Mucosa of gallbladder (tissue), 1 donor: ENCODE measurements at regions not wholly inside any gene's neighbourhood (a gene's known extent, or its start where the extent isn't known, plus 50 kb on each side); places are given as distances from the start of the nearest gene placed in this dataset.
A peak's percentile ranks its signal among the peaks of the same experiment; 100 is the strongest.
"Not testable (repeated sequence)": the region's sequence is repeated elsewhere in the genome, so short reads cannot be mapped to it uniquely, and the experiment has no call there.

Source experiments
- DNase-seq: peaks from one replicate; pipeline ENCODE4 v3.0.0-alpha.2; 2020; ENCODE audit warnings: low spot score
- donor health status: DM: no; HTN: no; CAD: no.

DNA sequence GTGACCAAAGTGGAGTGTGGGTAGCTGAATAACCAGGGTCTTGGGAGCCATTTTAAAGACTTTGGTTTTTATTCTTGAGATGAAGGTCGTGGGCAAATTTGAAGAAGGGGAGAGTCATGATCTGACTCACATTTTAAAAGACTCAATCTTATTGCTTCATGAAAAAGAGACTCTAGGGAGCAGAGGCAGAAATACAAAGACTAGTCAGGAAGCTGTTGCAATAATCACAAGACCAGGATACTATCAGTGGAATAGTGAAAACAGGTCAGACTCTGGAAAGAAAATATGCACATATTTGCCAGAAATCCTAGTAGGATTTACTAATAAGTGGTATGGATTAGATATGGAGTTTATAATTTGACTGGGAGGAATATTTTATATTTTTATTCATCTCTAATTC is 448.4 kb downstream of the RAPGEF2 start:
- no peak for DNase-seq

DNA sequence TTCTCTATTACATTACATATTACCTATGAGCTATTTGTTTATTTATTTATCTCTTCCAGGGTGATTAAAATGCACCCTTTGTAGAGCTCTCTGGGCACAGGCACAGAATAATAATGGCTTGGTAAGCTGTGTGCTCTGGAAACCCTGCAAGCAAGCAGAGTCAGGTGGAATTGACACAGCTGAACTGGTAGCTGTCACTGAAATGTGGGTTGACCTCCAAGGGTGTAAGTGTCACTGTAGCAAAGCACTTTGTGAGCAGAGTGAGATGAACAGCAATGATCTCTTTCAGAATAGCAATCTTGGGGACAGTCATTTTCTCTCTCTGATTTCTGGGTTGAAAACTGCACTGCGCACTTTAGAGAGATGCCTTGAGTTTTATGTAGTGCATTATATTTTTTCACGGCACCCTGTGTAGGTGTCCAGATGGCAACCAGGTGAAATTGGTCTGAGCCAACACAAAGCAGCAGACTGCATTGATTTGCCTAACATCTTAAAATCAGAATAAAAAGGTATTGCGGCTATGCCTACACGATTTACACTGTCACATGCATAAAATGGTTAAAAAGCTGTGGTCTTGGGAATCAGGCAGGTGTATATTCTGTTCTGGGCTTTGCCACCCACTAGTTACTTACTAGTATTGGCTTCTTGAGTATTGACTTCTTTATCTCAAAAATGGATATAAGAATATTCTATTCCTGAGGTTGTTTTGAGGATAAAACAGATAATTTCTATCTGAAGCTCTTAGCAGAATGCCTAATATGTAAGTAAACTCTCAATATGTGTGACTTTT is 450.3 kb downstream of the RAPGEF2 start:
- no peak for DNase-seq

DNA sequence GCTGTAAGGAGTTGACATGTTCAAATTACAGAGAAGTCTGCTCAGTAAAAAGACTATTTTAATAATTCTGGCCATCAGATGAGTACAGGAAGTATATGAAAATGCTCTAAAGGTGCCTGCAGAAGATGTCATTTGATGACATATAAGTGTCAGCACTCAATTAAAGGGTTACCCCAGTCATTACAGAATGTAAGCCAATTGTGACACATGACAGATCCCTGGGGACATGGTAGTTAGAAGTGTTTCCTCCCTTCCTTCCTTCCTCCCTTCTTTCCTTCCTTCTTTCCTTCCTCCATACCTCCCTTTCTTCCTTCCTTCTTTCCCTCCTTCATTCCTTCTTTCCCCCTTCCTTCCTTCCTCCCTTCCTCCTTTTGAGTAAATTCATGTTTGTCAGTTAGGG is 453.0 kb downstream of the RAPGEF2 start:
- no peak for DNase-seq

DNA sequence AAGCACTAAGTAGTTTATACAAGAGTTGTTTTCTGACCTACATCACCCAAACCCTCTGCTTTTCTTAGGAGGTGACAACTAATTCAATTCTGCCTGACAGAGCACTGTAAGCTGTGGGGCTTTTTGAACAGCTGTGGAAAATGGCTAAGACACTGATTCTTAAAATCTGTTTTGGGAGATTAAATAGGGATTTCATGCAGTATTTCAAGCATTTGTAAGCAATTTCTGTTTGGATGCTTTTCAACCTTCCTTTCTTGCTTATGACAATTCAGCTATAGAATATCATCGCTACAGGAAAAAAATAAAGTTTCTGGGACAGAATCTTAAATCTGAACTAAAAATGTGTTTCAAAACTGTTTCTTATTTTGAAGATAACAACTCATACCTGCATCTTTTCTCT is 459.5 kb downstream of the RAPGEF2 start:
- DNase-seq = no peak

DNA sequence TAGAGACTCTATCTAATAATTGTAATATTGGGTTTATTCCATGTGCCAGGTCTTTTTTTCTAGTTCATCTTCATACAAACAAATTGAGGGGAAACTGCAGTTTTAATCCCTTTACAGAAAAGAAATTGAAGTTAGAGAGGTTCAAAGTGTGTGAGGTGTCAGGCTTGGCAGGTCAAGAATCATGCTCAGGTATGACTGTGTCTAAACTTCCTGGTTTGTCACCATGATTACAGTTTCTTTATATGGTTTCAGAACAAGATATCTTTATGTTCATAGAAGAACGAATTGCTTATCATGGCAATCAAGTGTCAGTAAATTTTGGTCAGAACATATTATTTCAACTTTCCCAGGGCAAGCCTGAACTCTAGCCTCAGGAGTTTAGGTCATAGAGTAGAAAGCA is 460.4 kb downstream of the RAPGEF2 start:
- DNase-seq = no peak

DNA sequence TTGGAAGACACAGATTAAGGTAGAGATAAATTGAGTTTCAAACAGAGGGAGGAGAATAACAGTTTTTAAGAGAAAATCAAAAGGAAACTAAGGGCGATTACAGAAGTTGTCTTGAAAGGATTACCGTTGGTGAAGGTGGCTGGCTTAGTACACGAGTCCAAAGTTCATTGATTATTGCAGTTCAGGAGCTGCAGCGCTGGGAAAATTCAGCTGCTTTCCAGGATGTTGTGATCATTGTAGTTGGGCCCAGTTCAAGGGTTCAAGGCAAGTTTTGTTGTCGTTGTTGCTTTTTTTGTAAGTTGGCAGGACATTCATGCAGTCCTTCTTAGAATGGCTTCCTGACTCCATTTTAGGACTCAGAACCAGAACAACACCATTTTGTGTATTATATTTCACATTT is 461.7 kb downstream of the RAPGEF2 start:
- peak; percentile 45 for DNase-seq

DNA sequence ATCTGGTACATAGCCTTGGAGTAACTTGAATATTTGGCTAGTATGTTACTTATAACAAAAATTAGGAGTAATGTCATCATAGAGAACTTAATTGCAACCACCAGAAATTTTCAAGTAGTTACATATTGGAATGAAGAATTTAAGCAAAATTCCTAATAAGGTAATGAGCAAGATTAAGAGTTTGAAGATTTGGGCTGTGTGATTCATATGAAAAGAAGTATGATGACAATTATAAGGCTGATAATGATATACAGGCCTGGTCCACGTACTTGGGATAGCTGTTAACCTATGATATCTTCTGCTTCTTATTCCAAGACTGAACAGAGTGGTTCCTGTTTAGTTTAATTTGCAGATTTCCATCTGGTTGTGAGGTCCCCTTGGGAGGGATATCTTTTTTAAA is 463.9 kb downstream of the RAPGEF2 start:
- no peak for DNase-seq

DNA sequence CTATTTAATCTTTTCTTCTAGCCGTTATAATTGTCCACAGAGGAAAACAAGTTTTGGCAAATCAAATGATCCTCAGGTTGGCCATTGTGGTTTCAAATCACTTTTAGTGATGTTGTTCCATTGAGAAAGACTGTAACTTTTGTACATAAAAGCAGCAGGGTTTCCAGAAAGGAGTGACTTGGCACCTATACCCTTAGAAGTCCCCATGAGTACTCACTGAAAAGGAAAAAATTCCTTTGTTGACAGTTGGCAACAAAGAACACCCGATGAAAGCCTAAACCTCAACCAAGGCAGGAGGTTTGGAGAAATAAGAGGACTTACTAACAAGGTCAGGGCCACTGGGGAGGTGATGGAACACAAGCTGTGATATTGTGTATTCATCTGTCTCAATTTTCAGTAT is 474.4 kb downstream of the RAPGEF2 start:
- no peak for DNase-seq

DNA sequence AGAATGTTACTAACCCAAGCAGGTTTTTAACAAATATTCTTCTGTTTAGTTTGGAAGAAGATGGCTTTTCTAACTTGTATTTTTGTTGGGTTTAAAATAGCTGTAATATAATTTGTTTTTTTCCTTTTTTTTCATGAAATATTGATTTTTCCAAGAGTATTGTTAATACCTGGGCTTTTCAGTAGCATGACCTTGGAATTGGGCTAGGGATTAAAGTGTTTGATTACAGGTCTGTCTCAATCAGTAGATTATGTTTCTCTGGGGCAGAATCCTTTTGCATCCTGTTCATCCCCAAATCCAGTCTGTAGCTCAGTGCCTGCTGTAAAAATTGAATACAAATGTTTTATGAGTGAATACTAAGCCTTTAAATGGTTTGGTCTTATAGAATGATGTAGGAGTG is 479.8 kb downstream of the RAPGEF2 start:
- no peak for DNase-seq

DNA sequence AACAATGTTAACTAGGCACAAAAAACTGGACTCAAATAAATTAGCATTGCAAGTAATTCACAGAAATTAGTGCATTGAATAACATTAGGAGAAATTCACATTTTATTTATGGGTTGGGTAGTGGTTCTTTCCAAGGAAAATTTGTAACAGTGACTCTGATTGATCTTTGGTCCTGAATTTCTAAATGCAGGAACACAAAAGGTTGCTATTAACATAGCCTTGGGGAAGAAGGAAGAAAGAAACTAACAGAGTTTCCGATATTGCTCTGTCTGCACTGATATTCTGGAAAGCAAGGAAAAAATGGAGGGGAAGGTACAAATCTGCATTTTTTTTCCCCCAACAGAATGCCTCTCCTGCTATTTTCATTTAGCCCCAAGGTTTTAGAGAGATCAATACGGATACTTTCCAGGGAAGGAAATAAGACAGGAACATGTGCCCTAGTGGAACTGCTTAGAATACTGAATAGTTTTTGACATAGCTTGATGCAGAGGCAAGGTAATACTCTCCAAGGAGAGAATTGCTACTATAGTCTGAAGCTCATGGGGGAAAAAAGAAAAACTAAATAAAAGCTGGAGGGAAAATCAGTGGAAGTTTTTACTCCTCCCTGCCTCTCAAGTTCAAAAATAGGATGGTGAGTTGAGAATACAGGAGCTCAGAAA is 490.1 kb downstream of the RAPGEF2 start:
- DNase-seq = no peak

DNA sequence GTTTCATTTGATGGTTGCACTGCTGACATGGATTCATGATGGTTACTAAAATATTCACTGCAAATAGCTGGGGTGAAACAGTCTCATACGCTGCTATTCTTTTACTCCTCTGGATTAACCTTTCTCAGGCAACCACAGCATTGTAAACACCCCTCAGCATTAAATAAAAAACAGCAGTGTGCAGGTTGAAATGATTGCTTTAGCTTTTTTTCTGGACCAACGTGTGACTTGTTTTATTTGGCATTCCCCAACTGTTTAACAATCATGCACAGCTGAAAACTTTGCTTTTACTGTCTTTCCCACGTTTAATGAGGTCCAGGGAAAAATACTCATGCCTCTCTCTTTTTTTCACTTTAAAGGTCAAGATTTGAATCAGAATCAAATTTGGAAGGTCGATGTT is 490.8 kb downstream of the RAPGEF2 start:
- no peak for DNase-seq

DNA sequence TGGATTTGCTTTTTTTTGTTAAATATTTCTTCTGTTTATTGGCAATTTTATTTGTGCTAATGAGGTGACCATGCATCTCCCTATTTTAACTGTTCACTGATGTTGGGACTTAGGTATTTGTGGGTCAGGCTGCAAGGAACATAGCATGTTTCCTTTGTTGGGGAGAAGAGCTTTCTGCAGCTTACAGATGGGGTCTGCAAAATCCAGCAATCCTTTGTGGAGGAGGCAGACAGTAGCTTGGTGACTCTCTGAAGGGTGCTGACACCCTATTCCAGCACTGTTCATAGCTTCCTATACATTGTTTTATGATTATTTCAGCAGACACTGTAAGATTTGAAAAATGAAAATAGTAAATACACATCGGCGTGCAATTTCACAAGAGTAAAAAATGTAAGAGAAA is 491.7 kb downstream of the RAPGEF2 start:
- DNase-seq = no peak

DNA sequence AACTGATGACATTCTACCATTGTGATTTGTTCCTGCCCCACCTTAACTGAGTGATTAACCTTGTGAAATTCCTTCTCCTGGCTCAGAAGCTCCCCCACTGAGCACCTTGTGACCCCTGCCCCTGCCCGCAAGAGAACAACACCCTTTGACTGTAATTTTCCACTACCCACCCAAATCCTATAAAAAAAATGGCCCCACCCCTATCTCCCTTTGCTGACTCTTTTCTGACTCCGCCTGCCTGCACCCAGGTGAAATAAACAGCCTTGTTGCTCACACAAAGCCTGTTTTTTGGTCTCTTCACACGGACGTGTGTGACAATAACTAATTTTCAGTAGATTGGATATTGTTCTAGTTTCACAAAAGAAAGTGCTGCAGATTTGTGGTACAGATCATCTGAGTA is 492.2 kb downstream of the RAPGEF2 start:
- DNase-seq = not testable (repeated sequence)

DNA sequence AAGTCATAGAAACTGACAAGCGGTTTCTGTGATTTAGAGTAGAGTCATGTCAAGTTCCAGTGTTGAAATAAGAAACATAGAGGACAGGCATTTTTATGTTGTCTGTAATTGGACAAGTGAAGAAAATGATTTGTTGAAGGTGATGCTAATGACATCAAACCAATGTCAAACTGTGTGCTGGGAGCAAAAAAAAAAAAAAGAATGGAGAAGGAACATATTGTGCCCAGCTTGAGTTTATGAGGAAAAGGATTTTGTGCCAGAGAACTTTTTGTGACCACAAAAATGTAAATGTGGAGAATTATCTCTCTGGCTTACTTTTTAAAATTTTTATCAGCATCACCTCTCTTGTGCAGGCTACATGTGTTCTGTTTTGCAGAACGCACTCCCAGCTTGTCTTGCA is 495.7 kb downstream of the RAPGEF2 start:
- no peak for DNase-seq

DNA sequence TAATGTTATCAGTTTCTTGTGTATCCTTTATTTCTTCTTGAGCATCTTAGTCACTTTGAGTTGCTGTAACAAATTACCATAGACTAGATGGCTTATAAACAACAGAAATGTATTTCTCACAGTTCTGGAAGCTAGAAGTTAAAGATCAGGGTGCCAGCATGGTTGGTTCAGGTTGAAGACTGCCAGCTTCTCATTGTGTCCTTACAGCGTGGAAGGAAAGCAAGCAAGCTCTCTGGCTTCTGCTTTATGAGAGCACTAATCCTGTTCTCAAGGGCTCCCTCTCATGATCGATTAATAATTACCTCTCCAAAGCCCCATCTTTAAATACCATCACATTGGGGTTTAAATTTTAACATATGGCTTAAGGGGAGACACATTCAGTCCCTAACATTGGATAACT is 497.2 kb downstream of the RAPGEF2 start:
- DNase-seq = no peak

DNA sequence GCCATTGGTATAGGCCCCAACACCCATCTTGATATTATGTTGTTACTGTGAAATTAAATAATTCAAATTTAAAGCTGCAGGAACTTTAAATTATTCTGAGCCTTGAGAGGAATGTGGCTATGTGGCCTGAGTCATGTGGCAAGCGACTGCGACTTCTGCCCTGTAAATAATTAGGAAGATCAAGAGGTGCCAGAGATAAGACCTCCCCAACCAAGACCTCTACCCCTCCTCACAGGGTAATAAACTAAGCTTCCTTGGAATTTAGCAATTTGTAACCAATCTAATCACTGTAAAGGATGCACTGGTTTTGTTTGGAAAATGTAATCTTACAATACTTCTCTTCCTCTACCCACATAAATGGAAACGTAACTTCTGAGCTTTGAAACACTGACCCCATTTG is 501.9 kb downstream of the RAPGEF2 start:
- DNase-seq = no peak

DNA sequence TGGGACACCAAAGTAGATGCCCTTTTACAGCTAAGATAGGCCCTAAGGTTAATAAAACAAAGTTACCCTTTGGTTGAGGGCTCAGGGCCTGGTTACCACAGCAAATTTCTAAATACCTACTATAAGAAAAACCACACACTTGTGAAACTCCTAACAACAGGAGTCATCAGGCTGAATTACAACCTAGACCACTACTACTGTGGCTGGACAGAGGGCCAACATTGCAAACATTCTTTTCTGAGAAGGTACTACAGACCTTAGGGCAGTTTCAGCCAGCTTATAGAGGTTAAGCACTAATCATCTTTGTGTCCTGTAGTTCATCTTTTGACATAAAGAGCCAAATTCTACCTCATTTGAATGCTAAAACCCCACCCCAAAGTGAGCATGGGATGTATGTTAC is 504.0 kb downstream of the RAPGEF2 start:
- DNase-seq = no peak

DNA sequence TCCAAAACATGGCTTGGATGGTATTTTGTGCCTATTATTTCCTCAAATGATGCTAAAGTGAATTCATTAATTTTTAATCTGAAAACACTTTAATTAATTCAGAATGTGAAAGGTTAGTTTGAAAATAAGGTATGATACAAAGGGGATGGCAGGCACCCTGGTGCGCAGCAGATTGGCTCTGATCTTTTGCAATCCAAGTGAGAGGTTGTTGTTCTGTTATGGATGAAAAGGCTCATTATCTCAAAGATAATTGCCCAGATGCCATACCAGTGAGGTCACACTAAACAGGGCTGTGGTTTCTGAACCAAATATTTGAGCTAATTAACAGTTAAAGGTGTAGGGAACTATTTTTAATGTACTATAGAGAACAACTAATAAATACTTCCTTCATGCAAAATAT is 504.9 kb downstream of the RAPGEF2 start:
- DNase-seq = no peak

DNA sequence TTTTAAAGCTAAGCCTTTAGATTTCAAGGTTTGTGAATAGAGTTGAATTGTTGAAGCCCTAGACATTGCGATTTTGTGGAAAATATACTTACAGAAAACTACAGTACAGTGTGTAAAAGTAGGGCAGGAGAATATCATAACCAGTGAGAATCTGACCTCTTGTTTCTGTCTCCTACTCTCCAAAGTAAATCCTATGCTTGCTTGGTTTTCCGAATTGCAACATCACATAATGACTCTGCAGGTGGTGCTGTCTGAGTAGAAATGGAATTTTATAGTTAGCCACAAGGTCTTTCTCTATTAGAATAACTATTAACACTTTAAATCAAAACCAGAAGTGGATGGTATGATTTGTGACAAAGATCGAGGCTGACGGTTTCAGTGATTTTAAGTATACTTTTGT is 505.6 kb downstream of the RAPGEF2 start:
- DNase-seq = no peak

DNA sequence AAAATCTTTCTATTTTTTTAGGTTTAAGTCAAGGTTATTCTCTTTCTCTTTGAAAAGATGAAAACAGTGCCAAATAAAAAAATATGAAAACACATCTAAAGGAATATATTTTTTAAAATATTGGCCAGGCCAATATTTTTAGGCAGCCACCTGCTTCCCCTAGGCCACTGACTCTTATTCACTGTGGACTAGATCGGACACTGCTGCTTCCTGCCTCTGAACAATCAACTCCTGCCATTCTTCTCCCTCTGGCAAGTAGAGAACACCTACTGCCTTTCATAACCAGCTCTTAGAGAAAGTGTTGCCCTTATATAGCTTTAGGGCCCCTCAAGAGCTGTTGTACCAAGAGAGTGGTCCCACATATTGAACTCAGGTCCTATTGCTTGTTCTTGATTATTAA is 529.2 kb downstream of the RAPGEF2 start:
- DNase-seq = no peak

DNA sequence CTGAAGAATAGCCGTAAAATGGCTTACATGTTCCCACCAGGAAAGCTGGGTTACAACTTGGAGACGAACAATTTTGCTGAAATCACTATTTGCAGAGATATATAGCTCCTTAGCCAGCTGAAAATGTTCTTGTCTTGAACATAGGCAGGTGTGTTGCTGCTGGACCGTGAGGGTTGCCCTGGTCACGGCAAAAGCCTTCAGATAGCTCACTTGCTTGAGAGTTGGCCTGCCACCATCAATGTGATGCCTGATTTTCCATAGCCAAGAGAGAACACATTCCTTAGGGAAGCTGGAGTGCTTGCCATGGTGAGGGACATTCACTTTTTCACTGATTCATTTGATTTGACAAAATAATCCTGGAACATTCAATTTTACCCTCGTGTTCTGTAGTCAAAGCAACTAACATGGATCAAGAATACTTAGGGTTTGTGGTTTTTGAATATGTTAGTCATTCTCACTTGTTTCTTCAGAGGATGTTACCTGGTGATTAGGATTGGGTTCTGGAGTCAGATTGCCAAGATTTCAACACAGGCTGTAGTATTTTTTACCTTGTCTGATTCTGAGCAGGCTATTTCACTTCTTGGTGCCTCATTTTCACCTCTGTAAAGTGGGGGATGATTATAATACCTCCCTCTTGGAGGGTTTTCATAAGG is 536.9 kb downstream of the RAPGEF2 start:
- DNase-seq = no peak

DNA sequence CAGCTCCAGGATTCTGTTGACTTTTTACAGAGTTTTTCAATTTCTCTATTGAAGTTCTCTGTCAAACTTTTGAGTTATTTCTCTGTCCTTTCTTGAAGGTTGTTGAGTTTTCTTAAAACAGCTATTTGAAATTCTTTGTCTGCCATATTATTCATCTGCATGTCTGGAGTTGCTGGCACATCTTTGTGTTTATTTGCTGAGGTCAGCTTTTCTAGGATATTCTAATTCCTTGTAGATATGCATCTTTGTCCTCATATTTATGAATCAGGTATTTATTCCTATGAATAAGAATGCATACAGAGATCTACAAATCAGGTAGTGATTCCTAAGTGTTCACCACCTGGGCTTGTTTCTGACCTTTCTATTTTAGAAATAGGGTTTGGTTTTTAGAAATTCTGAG is 546.4 kb downstream of the RAPGEF2 start:
- no peak for DNase-seq

DNA sequence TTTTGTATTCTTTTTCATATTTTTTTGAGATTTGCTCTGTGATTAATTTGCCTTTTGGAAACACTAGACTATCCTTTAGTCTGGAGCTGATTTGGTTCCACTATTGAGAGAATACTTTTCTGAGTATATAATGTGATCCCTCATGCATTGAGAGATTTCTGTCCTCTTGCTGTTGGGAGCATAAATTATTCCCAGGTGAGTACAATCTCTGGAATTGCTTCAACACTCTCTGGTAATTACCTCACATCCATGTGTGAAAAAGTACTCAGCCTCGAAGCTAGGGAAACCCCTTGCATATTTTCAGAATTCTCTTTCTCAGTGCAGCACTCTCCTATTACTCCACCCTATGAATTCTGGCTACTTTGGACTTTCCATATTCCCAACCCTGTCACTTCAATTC is 550.0 kb downstream of the RAPGEF2 start:
- no peak for DNase-seq
